ENCODE measurements at regions not wholly inside any gene's neighbourhood (a gene's known extent, or its start where the extent isn't known, plus 50 kb on each side); places are given as distances from the start of the nearest gene placed in this dataset.
A peak's percentile ranks its signal among the peaks of the same experiment; 100 is the strongest.

DNA sequence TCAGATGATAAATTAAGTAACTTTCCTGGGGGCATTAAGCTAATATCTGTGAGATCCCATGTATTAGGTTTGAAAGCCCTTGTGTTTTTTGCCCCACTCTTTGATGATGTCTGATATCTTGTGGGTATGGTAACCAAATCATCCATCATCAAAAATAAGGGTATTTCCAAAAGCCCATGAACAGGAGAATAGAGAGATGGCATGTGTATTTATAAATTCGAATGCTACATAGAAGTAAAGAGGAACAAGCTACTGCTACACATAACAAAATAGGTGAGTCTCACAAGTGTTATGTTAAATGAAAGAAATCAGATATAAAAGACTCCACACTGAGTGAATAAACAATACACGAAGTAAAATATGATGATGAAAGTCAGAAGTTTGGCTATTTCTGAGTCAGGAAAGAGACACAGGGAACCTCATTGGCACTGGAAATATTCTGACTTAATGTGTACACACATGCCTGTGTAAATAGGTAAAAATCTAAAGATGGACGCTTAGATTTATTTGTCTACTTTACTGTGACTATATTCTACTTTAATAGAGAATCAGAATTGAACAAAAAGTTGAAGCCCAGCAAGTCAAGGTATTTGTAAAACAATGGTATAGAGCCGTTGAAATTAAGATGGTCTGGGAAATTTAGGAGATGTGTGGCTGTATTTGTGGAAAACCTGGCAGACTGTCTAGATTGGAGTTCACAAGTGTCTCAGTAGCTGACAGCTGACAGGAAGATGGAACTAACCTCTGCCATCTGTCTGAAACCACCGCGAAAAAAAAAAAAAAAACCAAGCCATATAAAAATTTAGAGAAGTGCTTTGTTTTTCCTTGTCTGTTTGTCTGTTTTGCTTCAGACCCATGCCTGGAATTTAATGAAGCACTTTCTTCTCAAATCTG lies 111.0 kb upstream of the TGFBR2 start:
- DNase-seq (ENCODE audit: low spot score) = no peak

DNA sequence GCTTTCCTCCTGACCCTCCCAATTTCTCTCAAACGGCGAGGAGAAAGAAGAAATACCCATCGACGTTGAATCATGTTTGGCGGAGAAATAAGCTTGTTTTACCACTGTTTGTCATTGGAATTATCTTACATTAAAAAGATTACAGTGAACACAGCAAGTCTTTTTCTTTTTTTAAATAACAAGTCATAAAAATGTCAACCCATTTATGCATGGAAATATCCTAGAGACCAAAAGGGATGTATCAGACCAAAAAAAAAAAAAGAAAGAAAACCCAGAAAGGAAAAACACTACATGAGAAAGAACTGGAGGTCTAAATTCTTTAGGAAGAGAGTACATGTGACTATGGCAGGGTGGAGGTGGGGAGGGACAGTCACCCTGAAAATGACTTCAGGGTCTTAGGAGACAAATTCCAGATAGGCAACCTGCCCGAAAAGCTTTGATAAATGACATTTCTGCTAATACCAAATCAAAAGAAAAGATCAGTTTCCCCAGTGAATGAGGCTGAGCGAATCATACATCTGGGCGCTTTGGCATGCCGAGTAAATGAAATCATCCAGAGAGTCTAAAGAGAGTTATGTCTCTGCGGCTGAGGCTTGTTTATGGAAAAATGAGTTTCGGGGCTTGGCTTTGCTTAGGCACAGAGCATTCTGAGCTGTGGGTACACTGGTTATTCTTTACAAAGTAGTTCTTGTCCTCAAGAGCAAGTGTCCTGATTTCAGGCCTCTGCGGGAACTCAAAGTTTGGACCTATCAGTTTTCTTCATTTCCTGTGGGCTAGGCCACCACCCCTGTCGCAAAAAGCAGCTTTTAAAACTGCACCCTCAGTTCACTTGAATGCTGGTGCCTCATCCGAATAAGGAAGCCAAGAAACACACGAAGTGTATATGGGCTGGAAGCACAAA lies 110.1 kb upstream of the TGFBR2 start:
- DNase-seq (ENCODE audit: low spot score) = no peak

DNA sequence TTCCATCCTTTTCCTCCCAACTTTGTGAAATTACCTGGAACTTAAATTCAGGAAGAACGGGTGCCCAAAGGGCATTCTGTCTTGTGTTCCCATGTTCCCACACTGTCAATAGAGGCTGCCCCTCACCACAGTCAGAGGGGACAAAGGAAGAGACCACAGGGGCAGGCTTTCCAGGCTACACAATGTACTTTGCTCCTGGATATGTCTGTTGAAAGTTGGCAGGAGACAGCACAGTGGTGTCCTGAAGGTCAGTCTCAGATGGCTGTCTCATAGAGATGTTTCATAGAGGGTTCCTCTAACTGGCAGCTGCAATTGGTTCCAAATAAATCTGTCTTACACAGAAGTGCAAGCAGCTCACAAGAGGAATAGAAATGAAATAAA lies 107.8 kb upstream of the TGFBR2 start:
- no peak for DNase-seq (ENCODE audit: low spot score)

DNA sequence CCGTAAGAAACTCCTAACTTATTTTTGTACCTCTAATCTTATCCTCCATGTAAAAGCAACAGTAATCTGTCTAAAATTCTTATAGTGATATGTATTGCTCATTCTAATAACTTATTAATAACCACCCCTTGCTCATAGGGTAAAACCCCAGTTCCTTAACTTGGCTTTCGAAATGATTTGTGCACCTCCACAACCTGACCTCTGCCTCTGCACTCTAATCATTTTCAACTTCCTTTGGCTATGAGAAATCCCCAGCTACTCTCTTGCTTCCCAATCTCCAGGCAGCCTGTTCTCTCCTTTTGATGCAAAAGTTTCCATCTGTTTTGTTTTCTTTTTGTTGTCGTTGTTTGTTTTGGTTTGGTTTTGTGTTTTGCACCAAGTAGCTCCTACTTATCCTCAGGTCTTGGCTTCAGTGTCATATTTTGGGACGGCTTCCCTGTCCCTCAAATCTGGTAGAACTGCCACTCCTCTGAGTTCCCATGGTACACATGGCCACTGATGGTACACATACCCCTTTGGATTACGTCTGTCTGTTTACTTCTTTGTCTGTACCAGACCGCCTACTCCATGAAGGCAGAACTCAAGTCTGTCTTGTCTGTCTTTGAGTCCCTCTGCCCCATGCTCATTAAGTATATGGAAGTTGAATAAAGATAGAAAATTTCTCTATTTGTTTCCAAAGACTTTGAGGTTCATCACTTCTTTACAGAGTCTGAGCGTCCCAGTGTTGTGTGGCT lies 105.6 kb upstream of the TGFBR2 start:
- no peak for DNase-seq (ENCODE audit: low spot score)

DNA sequence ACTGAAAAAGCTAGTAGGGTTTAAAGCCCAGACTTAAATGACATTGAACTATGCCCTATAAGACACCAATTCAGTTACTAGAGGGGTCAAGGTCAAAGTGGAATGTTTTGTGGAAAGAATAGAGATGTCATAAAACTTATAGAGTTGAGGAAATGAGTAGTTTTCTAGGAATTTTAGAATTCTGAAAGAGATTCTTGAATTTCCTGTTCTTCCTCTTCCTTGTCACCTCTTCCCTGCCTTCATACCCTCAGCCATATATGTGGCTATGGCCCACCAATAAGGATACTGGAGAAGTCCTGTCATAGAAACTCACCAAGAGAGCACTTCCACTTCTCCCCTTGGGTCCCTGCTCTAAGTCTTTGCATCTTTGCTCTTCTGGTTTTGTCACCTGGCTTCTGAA lies 104.9 kb upstream of the TGFBR2 start:
- no peak for DNase-seq (ENCODE audit: low spot score)

DNA sequence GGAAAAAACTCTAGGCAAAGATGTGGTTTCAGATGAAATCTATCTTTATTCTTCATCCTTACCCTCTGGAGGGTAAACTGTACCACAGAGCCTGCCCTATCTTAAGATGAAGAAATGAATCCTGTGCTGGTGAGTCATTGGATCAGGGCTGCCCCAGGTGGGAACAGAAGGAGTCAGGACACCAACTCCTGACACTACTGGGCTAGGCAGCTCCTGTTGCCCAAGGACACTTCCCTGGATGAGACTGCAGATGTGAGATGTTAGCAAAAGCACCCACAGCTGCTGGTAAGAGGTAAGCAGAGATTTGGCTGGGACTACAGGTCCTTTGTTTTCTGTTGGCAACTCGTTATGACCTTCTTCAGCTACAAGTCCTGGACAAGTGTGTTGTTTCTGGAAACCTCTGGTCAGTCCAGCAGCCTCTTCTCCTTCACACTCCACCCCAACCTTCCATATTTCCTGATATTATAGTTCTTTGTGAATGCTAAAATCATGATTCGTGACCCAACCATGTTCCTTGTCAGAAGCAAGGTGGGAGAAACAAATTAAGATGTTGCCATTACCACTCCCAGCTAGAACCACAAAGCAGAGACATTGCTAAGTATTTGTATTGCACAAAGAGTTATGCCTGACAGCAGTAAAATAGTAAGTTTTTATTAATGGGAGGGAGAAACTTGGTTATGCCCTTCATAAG lies 104.2 kb upstream of the TGFBR2 start:
- DNase-seq (ENCODE audit: low spot score) = no peak

DNA sequence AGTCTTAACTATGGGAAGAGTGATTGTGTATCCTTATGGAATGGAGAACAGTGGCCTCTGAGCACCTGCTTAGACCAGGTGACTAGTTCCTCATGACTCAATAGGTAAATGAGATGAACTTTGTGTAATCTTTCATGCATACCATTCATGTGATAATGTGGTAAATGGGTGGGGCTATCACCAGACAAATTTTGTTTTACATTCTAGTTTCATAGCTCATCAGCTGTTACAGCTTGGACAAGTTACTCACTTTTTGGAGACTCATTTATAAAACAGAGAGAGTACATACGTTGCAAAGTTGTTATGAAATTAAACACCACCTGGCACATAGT lies 103.7 kb upstream of the TGFBR2 start:
- DNase-seq (ENCODE audit: low spot score) = peak; percentile 20

DNA sequence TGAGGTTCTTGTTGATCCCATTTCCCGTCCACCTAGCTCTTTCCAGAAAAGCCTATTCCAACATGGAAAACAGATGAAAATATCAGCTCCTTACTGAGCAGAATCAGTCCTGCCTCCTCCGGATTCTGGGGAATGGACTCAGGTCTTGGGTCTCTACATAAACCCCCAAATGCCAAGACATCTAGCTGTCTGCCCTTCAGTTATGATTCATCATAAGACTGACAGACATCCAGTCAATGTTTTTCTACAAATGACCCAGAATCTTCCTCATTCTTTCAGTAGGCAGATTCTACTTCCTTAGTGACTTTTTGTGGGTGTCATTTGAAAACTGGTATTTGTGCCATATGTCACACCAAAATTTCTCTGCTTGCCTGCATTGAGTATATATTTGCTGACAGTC lies 103.0 kb upstream of the TGFBR2 start:
- DNase-seq (ENCODE audit: low spot score) = no peak

DNA sequence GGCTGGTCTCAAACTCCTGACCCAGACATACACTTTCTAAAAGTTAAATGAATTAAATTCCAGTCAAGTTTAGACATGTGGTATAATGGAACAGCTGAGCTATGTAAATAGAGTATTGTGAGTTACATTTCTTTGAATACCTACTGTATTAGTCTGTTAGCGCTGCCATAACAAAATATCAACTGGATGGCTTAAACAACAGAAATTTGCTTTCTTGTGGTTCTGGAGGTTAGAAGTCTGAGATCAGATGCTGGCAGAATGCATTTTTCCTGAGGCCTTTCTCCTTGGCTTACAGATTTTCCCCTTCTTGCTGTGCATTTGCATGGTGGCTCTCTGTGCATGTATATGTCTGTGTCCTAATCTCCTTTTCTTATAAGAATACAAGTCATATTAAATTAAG lies 101.5 kb upstream of the TGFBR2 start:
- DNase-seq (ENCODE audit: low spot score) = no peak

DNA sequence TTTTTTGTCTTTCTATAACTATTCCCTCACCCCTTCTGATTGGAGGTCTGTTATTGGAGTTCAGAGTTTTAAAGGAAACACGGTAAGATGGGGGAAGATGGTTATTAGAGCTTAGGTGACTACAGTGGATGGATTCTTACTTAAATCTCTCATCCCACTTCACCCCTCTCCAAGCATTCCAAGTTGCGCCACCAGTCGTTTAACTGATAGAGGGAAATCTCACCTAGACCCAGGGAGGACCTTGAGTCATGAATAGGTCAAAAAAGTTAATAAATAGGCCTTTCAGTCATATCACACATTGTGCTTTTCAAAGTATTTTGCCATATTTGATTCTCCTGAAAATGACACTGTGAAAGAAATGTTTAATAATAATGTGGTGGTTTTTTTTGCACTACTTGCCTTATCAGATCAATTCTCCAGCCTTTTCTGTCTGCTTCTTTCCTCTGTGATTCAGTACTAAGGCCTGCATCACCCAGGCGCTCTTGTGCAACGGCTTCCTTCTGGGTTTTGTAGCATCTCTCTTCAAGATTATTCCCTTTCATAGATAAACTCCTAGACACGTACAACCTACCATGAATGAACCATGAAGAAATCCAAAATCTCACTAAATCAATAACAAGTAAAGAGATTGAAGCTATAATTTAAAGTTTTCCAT lies 100.4 kb upstream of the TGFBR2 start:
- no peak for DNase-seq (ENCODE audit: low spot score)

DNA sequence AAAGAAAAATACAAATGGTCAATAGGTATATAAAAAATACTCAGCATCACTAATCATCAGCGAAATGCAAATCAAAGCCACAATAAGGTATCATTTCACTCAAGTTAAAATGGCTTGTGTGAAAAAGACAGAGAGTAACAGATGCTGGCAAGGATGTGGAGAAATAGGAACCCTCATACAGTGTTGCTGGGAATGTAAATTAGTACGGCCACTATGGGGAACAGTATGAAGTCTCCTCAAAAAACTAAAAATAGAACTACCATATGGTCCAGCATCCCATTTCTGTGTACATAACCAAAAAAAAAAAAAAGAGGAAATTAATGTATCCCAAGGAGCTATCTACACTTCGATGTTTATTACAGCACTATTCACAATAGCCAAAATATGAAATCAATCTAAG lies 98.1 kb upstream of the TGFBR2 start:
- no peak for DNase-seq (ENCODE audit: low spot score)

DNA sequence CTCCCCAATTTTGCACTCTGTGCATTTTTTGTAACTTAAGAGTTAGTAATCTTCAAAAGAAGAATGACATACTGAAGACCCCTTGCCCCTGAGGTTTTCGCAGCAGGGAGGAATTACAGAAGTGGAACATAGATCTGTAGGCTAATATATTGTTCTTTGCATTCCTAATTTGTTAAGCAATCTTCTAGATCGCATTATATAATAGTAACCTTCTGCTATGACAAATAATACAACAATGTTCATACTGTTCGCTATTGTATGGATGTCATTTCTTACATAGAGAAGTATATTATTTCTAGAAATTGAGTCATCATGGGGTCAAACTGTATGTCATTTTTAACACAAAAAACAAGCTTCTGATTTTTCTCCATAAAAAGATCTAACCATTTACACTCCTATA lies 95.8 kb upstream of the TGFBR2 start:
- DNase-seq (ENCODE audit: low spot score) = no peak

DNA sequence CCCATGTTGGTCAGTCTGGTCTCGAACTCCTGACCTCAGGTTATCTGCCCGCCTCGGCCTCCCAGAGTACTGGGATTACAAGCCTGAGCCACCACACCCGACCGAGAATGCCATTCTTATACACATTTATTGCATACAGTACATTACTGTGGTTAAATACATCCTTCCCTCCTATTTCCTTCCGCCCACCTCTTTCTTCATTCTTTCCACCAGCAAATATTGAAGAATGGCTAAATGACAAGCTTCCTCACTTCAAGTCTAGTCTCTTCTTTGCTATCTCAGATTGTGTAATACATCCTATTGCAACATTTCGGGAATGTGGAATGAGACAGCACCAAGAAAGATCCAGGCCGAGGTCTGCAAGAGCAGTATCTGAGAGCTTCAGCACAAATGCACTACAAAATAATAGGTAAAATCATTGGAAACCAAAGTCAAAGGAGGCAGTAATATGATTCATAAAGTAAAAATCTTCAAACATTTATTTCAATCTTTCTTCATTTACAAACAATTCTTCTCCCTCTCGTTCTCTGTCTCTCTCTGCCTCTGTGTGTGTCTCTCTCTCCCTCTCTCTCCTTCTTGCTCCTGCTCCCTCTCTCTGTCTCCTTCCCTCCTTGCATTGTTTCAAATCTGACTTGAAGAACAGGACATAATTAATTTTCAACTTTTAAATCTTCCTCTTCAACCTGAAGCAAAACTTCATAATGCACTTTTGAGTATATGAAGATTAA lies 94.7 kb upstream of the TGFBR2 start:
- no peak for DNase-seq (ENCODE audit: low spot score)

DNA sequence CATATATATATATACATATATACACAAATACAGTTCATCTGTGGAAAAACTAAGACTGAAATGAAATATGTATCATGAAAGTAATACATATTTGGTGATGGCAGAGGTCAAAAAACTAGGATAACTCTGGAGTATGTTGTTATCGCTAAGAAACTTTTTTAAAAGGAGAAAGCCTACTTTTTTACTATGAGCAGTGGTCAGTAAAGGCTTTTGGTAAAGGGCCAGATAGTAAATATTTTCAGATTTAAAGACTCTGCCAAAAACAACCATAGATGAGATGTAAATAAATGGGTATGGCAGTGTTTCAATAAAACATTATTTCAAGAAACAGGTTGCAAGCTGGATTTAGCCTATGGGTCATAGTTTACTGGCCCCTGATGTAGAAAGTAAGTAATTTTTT lies 93.8 kb upstream of the TGFBR2 start:
- no peak for DNase-seq (ENCODE audit: low spot score)

DNA sequence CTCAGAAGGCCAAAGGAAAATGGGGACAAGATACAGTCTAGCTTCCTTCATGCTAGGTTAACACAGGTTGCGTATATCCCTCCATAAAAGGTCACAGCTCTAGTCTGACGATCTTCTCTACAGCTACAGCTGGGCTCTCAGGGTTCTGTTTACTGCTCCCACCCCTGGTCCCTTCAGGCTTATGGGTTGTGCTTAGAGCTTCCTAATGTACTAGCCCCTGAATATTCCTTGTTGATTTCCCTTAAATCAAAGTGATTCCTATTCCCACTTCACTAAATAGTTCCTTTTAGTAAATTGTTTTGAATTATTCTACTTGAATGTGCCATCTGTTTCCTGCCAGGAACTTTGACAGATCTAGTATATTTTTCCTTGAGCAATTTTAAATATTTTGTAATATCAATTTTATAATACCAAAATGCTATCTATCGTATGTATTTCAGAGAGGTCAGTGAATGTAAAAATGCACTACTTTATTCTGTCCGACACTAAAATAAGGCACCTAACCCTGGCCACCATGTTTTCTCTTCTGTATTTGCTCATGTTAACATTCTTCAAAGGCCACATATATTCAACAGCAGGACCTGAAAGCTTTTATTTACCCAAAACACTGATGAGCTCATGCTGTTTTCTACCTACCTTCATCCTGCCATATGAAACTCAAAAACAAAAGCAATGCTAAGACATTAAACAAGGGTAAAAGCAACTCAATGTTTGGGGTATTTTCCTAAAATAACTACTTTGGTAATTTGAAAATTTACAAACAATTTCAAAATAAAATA lies 92.8 kb upstream of the TGFBR2 start:
- no peak for DNase-seq (ENCODE audit: low spot score)

DNA sequence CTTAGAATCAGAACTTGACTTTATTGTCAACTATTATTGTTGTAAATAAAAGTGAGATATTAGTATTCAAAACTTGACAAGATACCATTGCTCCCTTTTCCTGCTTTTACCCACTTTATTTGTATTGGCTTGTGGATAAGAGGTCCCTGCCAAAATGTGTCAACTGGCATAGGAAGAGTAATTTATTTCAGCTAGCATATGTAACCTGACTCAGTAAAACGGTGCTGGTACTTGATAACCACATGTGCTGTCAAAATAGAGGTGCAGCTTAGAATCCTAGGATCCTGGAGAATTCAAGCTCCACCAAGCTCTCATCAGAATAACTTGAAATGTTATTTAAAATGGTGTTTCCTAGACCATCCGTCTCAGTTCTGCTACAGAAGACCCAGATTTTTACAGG lies 90.2 kb upstream of the TGFBR2 start:
- no peak for DNase-seq (ENCODE audit: low spot score)

DNA sequence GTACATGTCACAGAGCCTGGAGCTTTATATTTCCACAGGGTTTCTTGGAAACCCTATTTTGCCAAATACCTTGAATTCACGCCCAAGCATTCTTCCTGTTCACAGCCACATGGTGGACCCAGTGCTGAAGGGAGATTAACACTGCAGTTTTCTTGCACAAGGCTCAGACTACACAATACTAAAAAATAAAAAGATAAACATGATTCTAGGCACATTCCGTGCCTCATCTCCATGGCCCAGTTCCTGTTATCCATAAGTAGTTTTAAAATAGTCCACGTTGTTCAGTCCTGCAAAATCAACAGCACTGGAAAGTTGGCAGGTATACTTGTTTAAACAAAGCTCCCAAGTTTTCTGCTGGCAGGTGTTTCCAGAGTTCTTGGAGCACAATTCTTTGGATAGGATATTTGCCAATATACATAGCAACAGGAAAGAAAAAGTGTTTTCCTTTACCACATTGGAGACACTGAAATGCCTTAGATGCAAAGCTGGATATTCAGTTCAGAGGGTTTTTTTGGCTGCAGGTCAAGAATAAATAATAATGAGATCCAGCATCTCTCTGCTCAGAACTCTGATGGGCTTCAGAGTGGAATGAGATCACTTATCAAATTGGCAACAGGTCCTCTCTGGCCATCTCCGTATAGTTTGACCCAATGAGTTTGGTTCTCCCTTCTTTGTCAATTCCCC lies 88.1 kb upstream of the TGFBR2 start:
- no peak for DNase-seq (ENCODE audit: low spot score)

DNA sequence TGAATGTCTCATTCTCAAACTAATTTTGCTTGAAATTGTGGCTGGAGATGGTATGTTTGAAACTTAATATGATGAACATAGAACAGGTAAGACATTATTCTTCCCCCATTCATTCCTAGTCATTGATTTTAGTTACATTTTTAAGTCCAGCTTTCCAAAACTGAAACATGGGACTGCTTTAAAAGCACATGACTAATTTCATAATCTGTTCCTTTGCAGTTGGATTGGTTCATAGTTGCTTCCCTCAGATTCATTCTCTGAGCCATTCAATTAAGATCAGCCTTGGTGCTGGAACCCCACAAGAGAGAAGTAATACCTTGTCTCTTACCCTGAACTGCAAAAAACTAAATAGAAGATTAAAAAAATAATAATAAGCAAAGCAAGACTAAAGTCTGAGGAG lies 87.5 kb upstream of the TGFBR2 start:
- no peak for DNase-seq (ENCODE audit: low spot score)

DNA sequence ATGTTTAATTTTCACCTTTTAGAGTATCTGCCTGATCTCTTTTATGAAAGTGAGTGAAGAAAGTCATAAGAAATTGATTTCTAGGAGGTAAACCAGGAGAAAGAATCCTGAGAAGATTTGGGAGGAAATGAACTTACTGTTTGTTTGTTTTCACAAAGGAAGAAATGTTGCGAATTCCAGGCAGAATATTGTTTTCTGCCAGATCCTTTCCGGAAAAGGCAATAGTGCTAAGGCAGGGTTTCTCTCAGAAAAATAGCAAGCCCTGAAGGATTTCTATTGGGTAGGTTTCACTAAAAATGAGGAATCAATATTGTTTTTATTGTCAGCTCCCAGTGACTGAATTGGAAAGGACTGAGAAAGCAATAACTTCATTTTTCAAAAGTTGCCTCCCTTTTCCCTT lies 85.7 kb upstream of the TGFBR2 start:
- DNase-seq (ENCODE audit: low spot score) = no peak
